HG03439 (cell line): ENCODE measurements at regions not wholly inside any gene's neighbourhood (a gene's known extent, or its start where the extent isn't known, plus 50 kb on each side); places are given as distances from the start of the nearest gene placed in this dataset.

Source experiments
- ATAC-seq: cut with Tn5 transposase; IDR thresholded peaks from one replicate; pipeline ENCODE4 v1.9.1; 2021; ENCODE audit warnings: mild to moderate bottlenecking, moderate library complexity; ENCODE audit not compliant: unreplicated experiment

DNA sequence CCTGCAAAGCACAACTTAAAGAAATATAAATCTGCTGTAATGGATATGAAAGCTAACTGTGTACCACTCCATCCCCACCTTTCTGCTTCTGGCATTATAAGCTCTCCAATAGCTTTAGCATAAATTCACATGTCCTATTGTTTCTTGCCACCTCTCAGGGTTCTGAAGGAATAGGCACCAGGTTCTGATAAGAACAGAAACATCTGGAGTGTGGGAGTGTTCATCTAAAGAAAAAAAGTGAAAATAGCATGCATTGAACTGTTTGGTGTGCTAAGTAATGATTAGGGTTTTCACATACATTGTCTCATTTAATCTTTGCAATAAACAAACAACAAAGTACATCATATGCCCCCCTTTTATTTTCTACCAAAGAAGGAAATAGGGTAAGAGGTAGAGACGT lies 72.3 kb downstream of the FAM76B start:
- no peak for ATAC-seq

GRCh38 chr11:95716266-95716665 lies 73.3 kb downstream of the FAM76B start:
- ATAC-seq, result peak; percentile 15

GRCh38 chr11:95715777-95716241 lies 73.8 kb downstream of the FAM76B start:
- ATAC-seq, result peak; percentile 86

DNA sequence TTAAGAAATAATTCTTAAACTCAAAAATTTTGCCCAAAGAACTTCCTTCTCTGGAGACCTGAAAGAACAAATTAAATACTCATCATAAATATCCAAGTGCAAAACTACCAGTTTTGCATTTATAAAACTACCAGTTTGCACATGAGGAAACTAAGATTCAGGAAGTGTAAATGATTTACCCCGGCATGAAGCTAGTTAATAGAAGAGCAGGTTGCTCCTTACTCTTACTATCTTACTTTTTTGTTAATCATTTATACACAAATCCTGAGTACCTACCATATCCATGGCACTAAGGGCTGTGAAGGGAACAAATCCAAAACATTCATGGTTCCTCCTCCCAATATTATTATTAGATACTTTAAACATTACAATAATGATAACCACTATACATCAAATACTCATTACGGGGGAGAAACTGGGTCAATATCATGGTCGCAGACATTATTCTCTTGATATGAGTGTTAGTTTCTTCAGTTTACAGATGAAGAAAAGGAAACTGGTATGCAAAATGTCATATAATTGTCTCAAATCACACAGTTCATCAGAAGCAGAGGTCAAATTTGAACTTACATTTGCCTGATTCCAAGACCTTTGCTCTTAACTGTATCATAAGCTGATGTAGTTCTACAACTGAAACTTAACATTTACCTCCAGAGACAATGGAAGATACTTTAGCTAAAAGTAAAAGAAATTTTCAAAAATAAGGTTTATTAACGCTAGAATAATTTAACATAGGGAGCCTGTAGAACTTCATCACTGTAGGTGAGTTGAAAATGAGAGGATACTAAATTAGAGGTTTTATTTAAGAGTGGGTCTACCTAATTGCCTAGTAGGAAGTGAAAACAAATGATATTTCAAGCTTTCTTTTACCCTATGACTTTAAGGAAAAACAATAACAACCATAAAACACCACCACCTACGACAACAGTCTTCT lies 74.5 kb downstream of the FAM76B start:
- peak; percentile 11 for ATAC-seq

DNA sequence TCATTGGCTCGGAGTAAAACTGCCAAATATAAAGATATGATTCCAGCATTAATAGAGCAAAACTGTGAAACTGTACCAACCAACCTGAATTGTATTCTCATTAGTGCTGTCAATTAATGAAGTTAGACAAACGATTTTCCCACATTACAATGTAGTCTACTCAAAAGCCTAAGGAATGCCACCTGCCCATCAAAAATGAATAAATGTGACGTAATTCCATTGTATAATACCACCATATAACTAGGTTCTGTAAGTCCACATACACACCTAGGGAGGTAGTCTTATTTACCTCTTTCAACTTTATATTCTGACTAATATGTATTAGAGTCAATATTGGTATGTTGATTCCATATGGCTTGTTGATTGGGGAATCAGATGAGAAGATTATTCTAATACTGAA lies 76.2 kb downstream of the FAM76B start:
- no peak for ATAC-seq

DNA sequence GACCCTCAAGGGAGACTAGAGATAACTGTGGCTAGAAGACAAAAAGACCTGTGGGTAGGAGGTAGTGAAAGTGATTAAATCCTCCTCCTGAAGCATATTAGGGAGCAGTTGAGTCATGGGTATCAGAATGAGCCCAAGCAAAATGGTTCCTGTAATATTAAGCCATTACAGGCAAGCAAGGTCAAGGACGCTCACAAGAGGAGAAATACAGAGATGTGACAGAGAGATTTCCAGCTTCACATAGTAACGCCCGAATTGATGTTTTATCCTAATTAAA lies 77.7 kb downstream of the FAM76B start:
- no peak for ATAC-seq

- no peak for ATAC-seq
Observed at GRCh38 chr11:95711162-95711944, 78.2 kb downstream of the FAM76B start.

DNA sequence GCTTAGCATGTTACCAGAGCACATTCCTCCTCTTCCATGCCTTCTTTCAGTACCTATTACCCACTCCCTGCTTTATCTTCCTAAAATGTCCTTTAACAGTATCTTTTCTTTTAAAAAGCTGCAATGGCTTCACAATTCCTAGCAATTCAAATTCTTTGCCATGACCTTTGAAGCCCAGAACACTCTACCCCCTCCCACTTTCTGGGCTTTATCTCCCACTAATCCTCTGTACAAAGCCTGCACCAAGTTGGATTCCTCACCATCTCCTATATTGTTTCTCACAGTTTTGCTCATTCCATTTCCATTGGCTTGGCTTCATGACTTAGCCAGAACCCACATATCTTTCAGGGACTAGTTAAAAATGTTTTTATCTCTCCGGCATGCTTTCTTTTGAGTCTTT lies 80.9 kb downstream of the FAM76B start:
- ATAC-seq, result no peak

- ATAC-seq, result no peak
Observed at GRCh38 chr11:95706974-95707387, 82.6 kb downstream of the FAM76B start.

- peak; percentile 81 for ATAC-seq
Observed at GRCh38 chr11:95705485-95706124, 84.0 kb downstream of the FAM76B start.

DNA sequence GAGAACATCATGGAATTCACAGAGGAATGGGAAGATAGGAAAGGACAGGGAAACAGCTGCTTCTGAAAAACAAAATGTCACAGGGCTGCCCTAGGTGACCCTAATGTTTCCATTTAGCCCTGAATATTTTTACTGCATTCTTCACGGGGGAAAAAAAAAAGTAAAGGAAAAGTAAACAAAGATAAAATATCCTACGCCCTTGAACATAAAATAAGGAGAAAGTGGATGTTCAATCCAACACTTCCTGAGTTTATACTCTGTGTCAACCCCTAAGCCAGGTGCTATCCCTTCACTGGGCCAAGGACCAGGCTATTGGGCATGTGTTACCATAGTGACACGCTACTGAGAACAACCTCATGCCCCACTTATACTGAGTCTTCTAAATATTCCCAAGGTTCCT lies 84.7 kb downstream of the FAM76B start:
- no peak for ATAC-seq

DNA sequence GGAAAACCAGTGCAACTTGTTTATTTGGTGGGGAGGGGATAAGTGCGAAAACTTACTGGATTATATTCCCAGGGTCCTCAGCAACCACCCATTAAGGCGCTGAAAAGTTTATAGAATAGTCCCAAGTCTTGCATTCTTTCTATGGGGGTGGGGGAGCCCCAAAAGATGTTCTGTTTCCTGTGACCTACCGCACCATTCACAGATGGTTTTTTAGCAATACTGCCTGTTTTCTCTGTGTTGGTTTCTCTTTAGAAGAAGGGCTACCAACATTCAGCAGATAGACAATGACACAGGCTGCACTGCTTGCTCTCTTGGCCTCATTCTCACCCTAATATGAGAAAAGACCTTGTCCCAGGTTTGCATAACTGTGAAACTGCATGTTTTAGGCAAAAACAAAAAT lies 86.5 kb downstream of the FAM76B start:
- ATAC-seq, result no peak

GRCh38 chr11:95702526-95702925 lies 87.1 kb downstream of the FAM76B start:
- ATAC-seq, result no peak

- ATAC-seq, result peak; percentile 45
Observed at GRCh38 chr11:95700471-95700817, 89.1 kb downstream of the FAM76B start.

DNA sequence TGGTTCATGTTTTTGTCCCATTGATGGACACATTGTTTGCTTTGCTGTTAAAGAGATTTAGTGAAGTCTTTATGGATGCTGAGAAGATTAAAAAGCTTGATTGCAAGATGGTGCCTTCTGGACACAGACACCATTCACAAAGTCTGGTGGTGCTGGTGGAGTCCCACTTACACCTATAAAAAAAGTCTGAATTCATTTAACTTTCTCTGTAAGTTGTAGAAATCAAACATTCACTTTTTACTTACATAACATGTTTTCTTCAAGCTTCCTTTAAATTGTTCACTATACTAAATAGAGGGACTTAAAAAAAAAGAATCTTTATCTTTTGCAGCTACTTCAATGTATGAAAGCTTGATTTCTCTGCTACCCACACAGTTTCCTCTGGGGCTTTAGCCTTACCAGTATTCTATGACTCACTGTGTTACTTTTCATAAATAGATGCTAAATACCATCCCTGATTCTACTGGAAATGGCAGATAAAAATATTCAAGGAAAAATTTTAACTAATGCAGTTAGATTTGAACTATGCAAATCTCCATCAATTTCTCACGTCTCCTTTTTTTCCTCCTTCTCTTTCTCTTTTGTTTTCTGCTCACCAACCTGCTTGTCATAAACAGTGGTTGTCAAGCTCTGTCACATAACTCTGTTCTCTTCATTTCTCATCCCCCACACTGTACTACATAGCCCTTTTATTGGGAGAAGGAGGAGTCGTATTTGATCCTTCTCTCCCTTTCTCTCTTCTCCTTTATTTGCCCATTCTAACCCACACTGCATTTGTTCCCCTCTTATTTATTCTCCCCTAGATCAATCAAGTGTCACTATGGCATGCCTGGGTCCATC lies 89.7 kb downstream of the FAM76B start:
- peak; percentile 43 for ATAC-seq

GRCh38 chr11:95698676-95699557 lies 90.7 kb downstream of the FAM76B start:
- ATAC-seq, result no peak

DNA sequence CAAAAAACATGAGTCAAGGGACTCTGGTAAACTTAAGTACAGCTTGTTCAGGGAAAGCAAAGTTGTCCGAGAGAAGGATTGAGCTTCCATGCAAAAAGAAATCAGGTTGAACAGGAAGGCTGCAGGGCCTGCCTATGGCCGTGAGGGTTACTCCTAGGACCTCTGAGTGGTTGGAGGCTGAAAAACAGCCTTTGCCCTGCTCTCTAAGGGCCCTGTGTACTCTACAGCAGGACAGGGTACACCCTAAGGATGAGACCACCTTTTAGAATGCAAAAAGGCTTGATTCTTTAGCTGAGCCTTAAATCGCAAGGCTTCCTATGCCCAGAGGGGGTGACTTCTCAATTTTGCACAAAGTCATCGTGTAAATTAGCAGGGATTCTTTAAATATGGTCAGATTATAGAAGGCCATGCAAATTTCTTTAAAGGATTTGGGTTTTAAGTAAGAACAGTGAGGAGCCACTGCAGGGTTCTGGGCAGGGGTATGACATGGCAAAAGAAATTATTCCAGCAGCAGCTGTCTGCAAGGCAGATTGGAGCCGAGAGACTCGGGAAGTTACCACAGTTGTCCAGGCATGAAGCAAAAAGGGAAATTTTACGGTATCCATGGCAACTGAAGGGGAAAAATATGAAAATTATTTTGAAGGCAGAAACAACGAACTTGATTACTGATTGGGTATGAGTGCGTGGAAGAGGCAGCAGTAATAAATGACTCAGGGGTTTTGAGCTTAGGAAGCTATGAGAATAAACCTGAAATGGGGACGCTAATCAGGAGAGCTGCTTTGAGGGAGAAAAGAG lies 91.8 kb downstream of the FAM76B start:
- ATAC-seq, result no peak

DNA sequence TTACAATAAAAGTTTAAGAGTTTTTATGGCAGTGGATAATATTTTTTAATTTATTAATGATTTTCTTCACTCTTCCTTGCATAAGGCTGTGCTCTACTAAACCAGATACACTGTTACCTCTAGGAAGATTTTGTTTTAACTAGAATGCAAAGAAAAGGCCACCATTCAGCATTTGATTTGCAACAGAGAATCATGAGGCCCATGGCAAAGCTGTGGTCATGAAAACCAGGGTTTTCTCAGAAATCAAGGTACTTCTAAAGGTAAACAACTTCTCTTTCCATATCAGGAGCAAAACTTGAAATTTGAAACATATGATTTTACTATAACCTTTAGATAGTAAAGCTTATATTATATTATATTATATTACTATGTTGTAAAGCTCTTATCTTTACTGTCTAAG lies 94.4 kb downstream of the FAM76B start:
- ATAC-seq, result no peak

DNA sequence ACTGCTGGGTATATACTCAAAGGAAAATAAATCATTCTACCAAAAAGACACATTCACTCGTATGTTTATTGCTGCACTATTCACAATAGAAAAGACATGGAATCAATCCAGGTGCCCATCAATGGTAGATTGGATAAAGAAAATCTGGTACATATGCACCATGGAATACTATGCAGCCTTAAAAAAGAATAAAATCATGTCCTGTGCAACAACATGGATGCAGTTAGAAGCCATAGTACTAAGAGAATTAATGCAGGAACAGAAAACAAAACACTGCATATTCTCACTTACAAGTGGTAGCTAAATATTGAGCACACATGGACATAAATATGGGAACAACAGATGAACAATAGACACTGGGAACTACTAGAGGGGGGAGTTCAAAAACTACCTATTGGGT lies 96.3 kb downstream of the FAM76B start:
- ATAC-seq, result no peak
